T-helper 17 cell (primary cell): ENCODE measurements at regions not wholly inside any gene's neighbourhood (a gene's known extent, or its start where the extent isn't known, plus 50 kb on each side); places are given as distances from the start of the nearest gene placed in this dataset.

Experiments used
- ATAC-seq: fragments of 150-1000 bp; cut with Tn5 transposase; 2 replicates; pipeline ENCODE4 v1.10.0; 2021; ENCODE audit warnings: mild to moderate bottlenecking, moderate library complexity
- DNase-seq, 3 donors: peaks; one replicate each; pipeline versions ENCODE4 v3.0.0 to v3.0.0-alpha.2; 2020 to 2021
- H3K9me3 ChIP-seq: one replicate; pipeline ENCODE4 v1.7.0; 2013; ENCODE audit warnings: low read length, mild to moderate bottlenecking; ENCODE audit not compliant: control insufficient read depth, poor library complexity, severe bottlenecking
- H3K27ac Mint-ChIP-seq: one replicate; pipeline ENCODE4 v1.8.0; 2022; ENCODE audit warnings: mild to moderate bottlenecking, moderate library complexity, mixed read lengths
- H3K27me3 Mint-ChIP-seq: one replicate; pipeline ENCODE4 v1.8.0; 2022; ENCODE audit warnings: mixed read lengths
- H3K36me3 Mint-ChIP-seq: one replicate; pipeline ENCODE4 v1.8.0; 2022; ENCODE audit warnings: low read depth, mixed read lengths
- H3K4me1 Mint-ChIP-seq: one replicate; pipeline ENCODE4 v1.8.0; 2022; ENCODE audit warnings: mild to moderate bottlenecking, mixed read lengths
- H3K4me3 Mint-ChIP-seq: one replicate; pipeline ENCODE4 v1.8.0; 2022; ENCODE audit warnings: mild to moderate bottlenecking, moderate library complexity, mixed read lengths

- ATAC-seq (no peak), DNase-seq (no peak)
- Mint-ChIP-seq H3K27ac (no peak overlapping the region), H3K4me1 (no peaks in the 10 kb centered on the region), H3K4me3 (no peak overlapping the region), H3K27me3 (peaks cover 69% of the 10 kb centered on the region), H3K36me3 (peaks cover 2% of the 10 kb centered on the region)
- H3K9me3 ChIP-seq: no peaks in the 10 kb centered on the region
Observed at GRCh38 chr10:3016016-3016415, 51.3 kb upstream of the PFKP start.

- Mint-ChIP-seq H3K4me1 (no peaks in the 10 kb centered on the region), H3K27ac (no peak overlapping the region)
Observed at GRCh38 chr10:3014968-3015367, 52.4 kb upstream of the PFKP start.

GRCh38 chr10:3012223-3012622 is 55.1 kb upstream of the PFKP start:
- H3K27ac Mint-ChIP-seq: no peak overlapping the region
- no peaks in the 10 kb centered on the region for H3K9me3 ChIP-seq
- peaks cover 5% of the 10 kb centered on the region for H3K36me3 Mint-ChIP-seq
- ATAC-seq (no peak), DNase-seq (no peak)
- peaks cover 80% of the 10 kb centered on the region for H3K27me3 Mint-ChIP-seq
- no peaks in the 10 kb centered on the region for H3K4me1 Mint-ChIP-seq
- H3K4me3 Mint-ChIP-seq: no peak overlapping the region

More at GRCh38 chr10:3014968-3015367, 52.4 kb upstream of the PFKP start:
- Mint-ChIP-seq H3K27me3 (peaks cover 64% of the 10 kb centered on the region), H3K4me3 (no peak overlapping the region), H3K36me3 (peaks cover 2% of the 10 kb centered on the region)
- ATAC-seq: no peak
- no peaks in the 10 kb centered on the region for H3K9me3 ChIP-seq
- no peak for DNase-seq

- peaks cover 82% of the 10 kb centered on the region for H3K27me3 Mint-ChIP-seq
- H3K36me3 Mint-ChIP-seq: peaks cover 5% of the 10 kb centered on the region
- no peaks in the 10 kb centered on the region for H3K9me3 ChIP-seq
- H3K27ac Mint-ChIP-seq: no peak overlapping the region
- no peak overlapping the region for H3K4me3 Mint-ChIP-seq
- no peaks in the 10 kb centered on the region for H3K4me1 Mint-ChIP-seq
- DNase-seq (no peak), ATAC-seq (no peak)
Observed at GRCh38 chr10:3010816-3011460, 56.4 kb upstream of the PFKP start.

DNA sequence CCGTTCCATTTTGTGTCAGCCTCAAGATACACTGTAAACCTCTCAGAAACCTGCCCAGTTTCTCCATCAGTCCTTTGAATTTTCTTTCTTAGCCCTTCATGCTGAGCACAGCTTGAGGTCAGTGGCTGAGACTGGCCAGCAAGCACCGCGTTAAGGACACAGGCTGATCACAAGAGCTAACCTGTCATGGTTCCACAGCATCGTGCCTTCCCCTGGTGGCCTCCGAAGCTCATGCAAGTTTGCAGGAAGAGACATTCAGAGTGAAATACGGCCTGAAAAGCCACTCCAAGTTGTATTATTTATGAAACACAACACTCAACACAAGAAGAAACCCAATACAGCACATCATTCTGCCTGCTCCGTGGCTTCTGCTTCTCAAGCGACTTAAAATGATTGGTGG is 57.0 kb upstream of the PFKP start:
- ATAC-seq: no peak
- no peak for DNase-seq
- no peaks in the 10 kb centered on the region for H3K4me1 Mint-ChIP-seq
- no peaks in the 10 kb centered on the region for H3K9me3 ChIP-seq
- no peak overlapping the region for H3K4me3 Mint-ChIP-seq
- H3K27ac Mint-ChIP-seq: no peak overlapping the region
- peaks cover 81% of the 10 kb centered on the region for H3K27me3 Mint-ChIP-seq
- H3K36me3 Mint-ChIP-seq: peaks cover 5% of the 10 kb centered on the region

- Mint-ChIP-seq H3K27me3 (peaks cover 72% of the 10 kb centered on the region), H3K27ac (no peak overlapping the region), H3K36me3 (peaks cover 3% of the 10 kb centered on the region), H3K4me3 (no peak overlapping the region), H3K4me1 (no peaks in the 10 kb centered on the region)
- H3K9me3 ChIP-seq: no peaks in the 10 kb centered on the region
- ATAC-seq (no peak), DNase-seq (no peak)
Observed at GRCh38 chr10:3009341-3009740, 58.0 kb upstream of the PFKP start.

DNA sequence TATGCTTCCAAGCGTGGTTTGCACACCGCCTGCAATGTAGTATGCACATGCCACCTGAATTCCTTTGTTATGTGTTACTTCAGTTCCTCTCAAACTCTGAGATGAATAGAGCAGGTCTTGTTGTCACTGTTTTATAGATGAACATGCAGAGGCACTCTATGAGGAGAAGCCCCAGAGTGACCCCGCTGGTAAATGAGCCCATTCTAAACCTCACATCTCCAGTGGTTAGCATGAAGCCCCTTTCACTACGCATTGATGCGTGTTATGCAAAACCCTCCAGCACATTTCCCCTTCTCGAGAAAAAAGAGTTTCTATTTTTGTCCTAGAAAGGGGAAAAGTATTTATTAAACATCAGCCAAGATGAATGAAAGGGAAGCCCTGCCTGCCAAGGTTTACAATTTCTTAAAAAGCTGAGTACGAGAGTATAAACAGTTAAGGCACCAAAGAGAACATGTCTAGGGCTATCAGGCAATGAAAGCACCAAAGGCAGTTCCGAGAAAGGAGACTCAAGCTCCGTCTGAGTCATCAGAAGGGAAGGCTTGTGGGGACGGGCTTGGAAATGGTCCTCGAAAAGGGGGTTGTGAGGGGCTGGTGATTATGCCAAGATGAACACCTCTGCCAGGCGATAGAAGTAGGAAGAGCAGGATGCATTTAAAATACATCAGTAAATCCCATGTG is 58.7 kb upstream of the PFKP start:
- Mint-ChIP-seq H3K4me1 (no peaks in the 10 kb centered on the region), H3K36me3 (peaks cover 3% of the 10 kb centered on the region), H3K4me3 (no peak overlapping the region), H3K27ac (no peak overlapping the region), H3K27me3 (peaks cover 66% of the 10 kb centered on the region)
- no peak for DNase-seq
- no peak for ATAC-seq
- H3K9me3 ChIP-seq: no peaks in the 10 kb centered on the region

DNA sequence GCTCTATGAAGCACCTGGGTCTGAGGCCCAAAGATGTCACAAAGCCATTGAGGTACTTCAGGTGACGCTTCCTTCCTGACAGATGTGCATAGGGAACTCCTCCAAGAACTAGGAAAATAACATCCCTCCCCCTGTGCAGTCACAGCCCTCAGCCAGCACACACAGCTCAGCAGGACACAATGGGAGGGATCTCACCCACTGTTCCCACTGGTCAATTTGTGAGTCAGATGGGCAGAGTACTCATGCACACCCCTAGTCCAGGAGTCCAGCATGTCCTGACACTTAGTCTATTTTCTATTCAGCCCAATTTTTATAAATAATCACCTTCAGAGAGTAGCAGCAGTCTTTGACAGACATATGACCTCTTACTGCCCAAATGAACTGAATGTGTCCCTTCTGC is 60.7 kb upstream of the PFKP start:
- H3K27me3 Mint-ChIP-seq: peaks cover 46% of the 10 kb centered on the region
- no peaks in the 10 kb centered on the region for H3K9me3 ChIP-seq
- H3K4me3 Mint-ChIP-seq: no peak overlapping the region
- peaks cover 3% of the 10 kb centered on the region for H3K36me3 Mint-ChIP-seq
- DNase-seq (no peak), ATAC-seq (no peak)
- H3K27ac Mint-ChIP-seq: no peak overlapping the region
- H3K4me1 Mint-ChIP-seq: no peaks in the 10 kb centered on the region

GRCh38 chr10:3006093-3006492 is 61.3 kb upstream of the PFKP start:
- Mint-ChIP-seq H3K27ac (no peak overlapping the region), H3K4me1 (no peaks in the 10 kb centered on the region), H3K27me3 (peaks cover 43% of the 10 kb centered on the region), H3K4me3 (no peak overlapping the region), H3K36me3 (peaks cover 3% of the 10 kb centered on the region)
- no peaks in the 10 kb centered on the region for H3K9me3 ChIP-seq
- no peak for DNase-seq
- no peak for ATAC-seq

- DNase-seq (no peak), ATAC-seq (no peak)
- peaks cover 17% of the 10 kb centered on the region for H3K27me3 Mint-ChIP-seq
- H3K9me3 ChIP-seq: no peaks in the 10 kb centered on the region
- no peaks in the 10 kb centered on the region for H3K36me3 Mint-ChIP-seq
- no peak overlapping the region for H3K4me3 Mint-ChIP-seq
- H3K4me1 Mint-ChIP-seq: no peaks in the 10 kb centered on the region
- no peak overlapping the region for H3K27ac Mint-ChIP-seq
Observed at GRCh38 chr10:3002304-3002703, 65.0 kb upstream of the PFKP start.

GRCh38 chr10:3000048-3000447 is 67.3 kb upstream of the PFKP start:
- H3K4me3 Mint-ChIP-seq: no peak overlapping the region
- no peaks in the 10 kb centered on the region for H3K9me3 ChIP-seq
- H3K27me3 Mint-ChIP-seq: peaks cover 27% of the 10 kb centered on the region
- H3K36me3 Mint-ChIP-seq: peaks cover 4% of the 10 kb centered on the region
- DNase-seq (no peak), ATAC-seq (no peak)
- H3K4me1 Mint-ChIP-seq: peaks cover 2% of the 10 kb centered on the region
- peak overlapping the region; percentile 5 for H3K27ac Mint-ChIP-seq

DNA sequence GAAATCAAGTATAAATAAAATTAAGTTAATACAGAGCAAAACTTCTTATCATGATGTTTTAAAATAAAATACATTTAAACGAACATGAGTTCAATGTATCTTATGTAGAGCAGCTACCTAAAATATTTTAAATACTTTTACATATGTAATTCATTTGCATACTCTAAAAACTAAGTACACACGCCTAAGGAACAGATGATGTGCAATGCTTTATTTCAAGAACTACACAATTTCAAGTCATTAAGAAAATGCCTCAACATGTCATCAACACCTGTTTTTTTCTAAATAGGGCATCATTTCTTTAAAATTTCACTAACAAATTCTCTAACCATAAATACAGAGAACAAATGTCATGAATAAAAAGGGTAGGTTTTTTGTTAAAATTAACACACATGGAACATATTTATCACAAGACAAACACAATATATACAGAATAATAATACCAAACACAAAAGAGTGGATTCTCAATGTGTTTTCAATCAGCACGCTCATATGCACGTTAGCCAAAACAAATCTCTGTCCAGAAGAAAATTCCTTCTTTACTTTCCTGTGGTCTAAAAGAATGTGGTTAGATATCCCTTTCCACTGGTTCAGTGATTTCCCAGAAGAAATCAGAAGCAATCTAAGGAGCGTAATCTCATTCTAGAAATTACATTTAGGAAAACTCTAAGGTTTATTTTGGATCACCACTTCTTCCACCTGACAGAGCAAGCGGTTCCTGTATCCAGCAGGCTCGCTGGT is 73.0 kb upstream of the PFKP start:
- Mint-ChIP-seq H3K4me3 (no peak overlapping the region), H3K36me3 (peaks cover 4% of the 10 kb centered on the region), H3K27me3 (peaks cover 36% of the 10 kb centered on the region), H3K4me1 (peaks cover 2% of the 10 kb centered on the region), H3K27ac (no peak overlapping the region)
- peaks cover 3% of the 10 kb centered on the region for H3K9me3 ChIP-seq
- DNase-seq (no peak), ATAC-seq (no peak)

GRCh38 chr10:2993636-2994035 is 73.7 kb upstream of the PFKP start:
- H3K4me1 Mint-ChIP-seq: peaks cover 2% of the 10 kb centered on the region
- no peak for ATAC-seq
- peaks cover 39% of the 10 kb centered on the region for H3K27me3 Mint-ChIP-seq
- peaks cover 4% of the 10 kb centered on the region for H3K36me3 Mint-ChIP-seq
- no peak for DNase-seq
- H3K27ac Mint-ChIP-seq: no peak overlapping the region
- no peak overlapping the region for H3K4me3 Mint-ChIP-seq
- peaks cover 3% of the 10 kb centered on the region for H3K9me3 ChIP-seq
